ENCODE measurements at regions not wholly inside any gene's neighbourhood (a gene's known extent, or its start where the extent isn't known, plus 50 kb on each side); places are given as distances from the start of the nearest gene placed in this dataset.

DNA sequence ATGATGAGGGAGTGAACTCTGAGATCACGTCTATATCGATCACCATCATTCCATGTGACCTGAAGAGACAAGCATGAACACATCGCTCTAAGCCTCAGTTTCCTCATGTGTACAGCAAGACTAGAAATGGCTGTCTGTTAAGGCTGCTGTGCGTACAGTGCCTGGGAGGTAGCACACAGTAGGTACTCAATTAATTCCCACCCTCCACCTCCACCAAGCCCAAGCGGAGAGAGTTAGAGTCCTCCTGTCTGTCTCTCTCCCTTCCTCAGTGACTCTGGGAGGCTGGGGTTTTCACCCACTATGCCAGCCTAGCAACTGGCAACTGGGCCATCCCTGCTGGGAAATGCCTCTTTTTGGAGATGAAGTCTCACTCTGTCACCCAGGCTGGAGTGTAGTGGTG is 318.3 kb upstream of the CCL2 start (continued):
- TF ChIP-seq, protein P1, sequence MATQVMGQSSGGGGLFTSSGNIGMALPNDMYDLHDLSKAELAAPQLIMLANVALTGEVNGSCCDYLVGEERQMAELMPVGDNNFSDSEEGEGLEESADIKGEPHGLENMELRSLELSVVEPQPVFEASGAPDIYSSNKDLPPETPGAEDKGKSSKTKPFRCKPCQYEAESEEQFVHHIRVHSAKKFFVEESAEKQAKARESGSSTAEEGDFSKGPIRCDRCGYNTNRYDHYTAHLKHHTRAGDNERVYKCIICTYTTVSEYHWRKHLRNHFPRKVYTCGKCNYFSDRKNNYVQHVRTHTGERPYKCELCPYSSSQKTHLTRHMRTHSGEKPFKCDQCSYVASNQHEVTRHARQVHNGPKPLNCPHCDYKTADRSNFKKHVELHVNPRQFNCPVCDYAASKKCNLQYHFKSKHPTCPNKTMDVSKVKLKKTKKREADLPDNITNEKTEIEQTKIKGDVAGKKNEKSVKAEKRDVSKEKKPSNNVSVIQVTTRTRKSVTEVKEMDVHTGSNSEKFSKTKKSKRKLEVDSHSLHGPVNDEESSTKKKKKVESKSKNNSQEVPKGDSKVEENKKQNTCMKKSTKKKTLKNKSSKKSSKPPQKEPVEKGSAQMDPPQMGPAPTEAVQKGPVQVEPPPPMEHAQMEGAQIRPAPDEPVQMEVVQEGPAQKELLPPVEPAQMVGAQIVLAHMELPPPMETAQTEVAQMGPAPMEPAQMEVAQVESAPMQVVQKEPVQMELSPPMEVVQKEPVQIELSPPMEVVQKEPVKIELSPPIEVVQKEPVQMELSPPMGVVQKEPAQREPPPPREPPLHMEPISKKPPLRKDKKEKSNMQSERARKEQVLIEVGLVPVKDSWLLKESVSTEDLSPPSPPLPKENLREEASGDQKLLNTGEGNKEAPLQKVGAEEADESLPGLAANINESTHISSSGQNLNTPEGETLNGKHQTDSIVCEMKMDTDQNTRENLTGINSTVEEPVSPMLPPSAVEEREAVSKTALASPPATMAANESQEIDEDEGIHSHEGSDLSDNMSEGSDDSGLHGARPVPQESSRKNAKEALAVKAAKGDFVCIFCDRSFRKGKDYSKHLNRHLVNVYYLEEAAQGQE (IDR thresholded peaks at IDR 0.05), result no peak

DNA sequence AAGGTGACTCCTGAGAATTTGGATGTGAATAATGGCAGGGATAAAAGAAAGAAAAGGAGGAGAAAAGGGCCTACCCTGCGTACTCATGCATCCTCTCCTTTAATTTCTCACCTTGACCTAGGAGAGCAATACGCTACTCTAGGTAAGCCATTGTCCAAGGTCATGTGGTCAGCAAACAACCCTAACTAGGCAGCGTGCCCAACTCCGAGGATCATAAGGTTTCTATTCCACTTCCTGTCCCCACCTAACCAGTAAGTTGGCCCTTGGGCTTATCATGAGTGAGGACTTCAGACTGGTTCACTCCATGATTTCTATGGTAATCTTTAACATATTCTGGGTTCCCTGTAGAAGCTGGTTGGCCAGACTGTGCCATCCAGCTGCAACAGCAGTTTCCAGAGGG is 315.1 kb upstream of the CCL2 start:
- no peak for DNase-seq (ENCODE audit: low spot score)
- 73% methylated on average over 4 of the region's 4 CpGs for WGBS
- no peaks in the 10 kb centered on the region for H3K36me3 ChIP-seq (ENCODE audit: control insufficient read depth in 4 of 4, insufficient read depth in 3 of 4, low read depth in 1 of 4, low read length in 3 of 4)
- peaks cover 0 to 7% (median 0%) of the 10 kb centered on the region in 4 donors for H3K27me3 ChIP-seq (ENCODE audit: control insufficient read depth in 4 of 4, insufficient read depth in 4 of 4, low read length in 3 of 4)
- H3K9ac ChIP-seq (ENCODE audit: low read depth in 1 of 2, low read length in 2 of 2), result no peak overlapping the region
- TF ChIP-seq, protein P2, sequence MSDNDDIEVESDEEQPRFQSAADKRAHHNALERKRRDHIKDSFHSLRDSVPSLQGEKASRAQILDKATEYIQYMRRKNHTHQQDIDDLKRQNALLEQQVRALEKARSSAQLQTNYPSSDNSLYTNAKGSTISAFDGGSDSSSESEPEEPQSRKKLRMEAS (IDR thresholded peaks at IDR 0.05), result no peak
- no peak for TF ChIP-seq SP1 (IDR thresholded peaks at IDR 0.05)
- no peak for TF ChIP-seq EGR1 (IDR thresholded peaks at IDR 0.05; ENCODE audit: low read depth in 2 of 2)
- TF ChIP-seq RAD21 (IDR thresholded peaks at IDR 0.05), result no peak
- TF ChIP-seq, protein P3, sequence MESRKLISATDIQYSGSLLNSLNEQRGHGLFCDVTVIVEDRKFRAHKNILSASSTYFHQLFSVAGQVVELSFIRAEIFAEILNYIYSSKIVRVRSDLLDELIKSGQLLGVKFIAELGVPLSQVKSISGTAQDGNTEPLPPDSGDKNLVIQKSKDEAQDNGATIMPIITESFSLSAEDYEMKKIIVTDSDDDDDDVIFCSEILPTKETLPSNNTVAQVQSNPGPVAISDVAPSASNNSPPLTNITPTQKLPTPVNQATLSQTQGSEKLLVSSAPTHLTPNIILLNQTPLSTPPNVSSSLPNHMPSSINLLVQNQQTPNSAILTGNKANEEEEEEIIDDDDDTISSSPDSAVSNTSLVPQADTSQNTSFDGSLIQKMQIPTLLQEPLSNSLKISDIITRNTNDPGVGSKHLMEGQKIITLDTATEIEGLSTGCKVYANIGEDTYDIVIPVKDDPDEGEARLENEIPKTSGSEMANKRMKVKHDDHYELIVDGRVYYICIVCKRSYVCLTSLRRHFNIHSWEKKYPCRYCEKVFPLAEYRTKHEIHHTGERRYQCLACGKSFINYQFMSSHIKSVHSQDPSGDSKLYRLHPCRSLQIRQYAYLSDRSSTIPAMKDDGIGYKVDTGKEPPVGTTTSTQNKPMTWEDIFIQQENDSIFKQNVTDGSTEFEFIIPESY (IDR thresholded peaks at IDR 0.05), result no peak
- TF ChIP-seq, protein P4, sequence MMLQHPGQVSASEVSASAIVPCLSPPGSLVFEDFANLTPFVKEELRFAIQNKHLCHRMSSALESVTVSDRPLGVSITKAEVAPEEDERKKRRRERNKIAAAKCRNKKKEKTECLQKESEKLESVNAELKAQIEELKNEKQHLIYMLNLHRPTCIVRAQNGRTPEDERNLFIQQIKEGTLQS (IDR thresholded peaks at IDR 0.05), result no peak
- no peak for TF ChIP-seq HNF4G (IDR thresholded peaks at IDR 0.05)
- no peak for TF ChIP-seq FOXA2 (IDR thresholded peaks at IDR 0.05)
- TF ChIP-seq GABPA (IDR thresholded peaks at IDR 0.05 in 1 of 2, conservative IDR thresholded peaks at IDR 0.05 in 1 of 2), result no peak
- TF ChIP-seq, protein P1 (IDR thresholded peaks at IDR 0.05), result no peak
- no peak for TF ChIP-seq YY1 (IDR thresholded peaks at IDR 0.05)
- no peaks in the 10 kb centered on the region for H3K9me3 ChIP-seq (ENCODE audit: control insufficient read depth in 4 of 4, low read length in 3 of 4)
- no peaks in the 10 kb centered on the region for H3K4me1 ChIP-seq (ENCODE audit: control insufficient read depth in 4 of 4, insufficient read depth in 4 of 4, low read length in 3 of 4)
- no peak overlapping the region for H3K27ac ChIP-seq (ENCODE audit: low read depth in 1 of 2, low read length in 2 of 2)
- H3K4me3 ChIP-seq (ENCODE audit: low read depth in 1 of 3, low read length in 3 of 3), result no peak overlapping the region

All from liver (tissue), 7 donors.